HG02852 (cell line): ENCODE measurements at regions not wholly inside any gene's neighbourhood (a gene's known extent, or its start where the extent isn't known, plus 50 kb on each side); places are given as distances from the start of the nearest gene placed in this dataset.
"Not testable (repeated sequence)": the region's sequence is repeated elsewhere in the genome, so short reads cannot be mapped to it uniquely, and the experiment has no call there.

ENCODE experiments used
- ATAC-seq: cut with Tn5 transposase; IDR thresholded peaks from one replicate; pipeline ENCODE4 v1.9.1; 2021; ENCODE audit warnings: mild to moderate bottlenecking, moderate library complexity; ENCODE audit not compliant: unreplicated experiment

DNA sequence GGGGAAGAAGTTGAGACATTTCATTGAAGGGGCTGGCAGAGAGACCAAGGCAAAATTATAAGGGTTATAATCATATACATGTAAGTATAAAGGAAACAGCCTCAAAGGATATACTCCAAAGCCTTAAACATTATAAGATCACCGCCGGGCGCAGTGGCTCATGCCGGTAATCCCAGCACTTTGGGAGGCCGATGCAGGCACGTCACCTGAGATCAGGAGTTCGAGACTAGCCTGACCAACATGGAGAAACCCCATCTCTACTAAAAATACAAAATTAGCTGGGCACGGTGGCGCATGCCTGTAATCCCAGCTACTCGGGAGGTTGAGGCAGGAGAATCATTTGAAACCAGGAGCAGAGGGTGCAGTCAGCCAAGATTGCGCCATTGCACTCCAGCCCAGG lies 1227.0 kb upstream of the NRXN1 start:
- ATAC-seq, result not testable (repeated sequence)

DNA sequence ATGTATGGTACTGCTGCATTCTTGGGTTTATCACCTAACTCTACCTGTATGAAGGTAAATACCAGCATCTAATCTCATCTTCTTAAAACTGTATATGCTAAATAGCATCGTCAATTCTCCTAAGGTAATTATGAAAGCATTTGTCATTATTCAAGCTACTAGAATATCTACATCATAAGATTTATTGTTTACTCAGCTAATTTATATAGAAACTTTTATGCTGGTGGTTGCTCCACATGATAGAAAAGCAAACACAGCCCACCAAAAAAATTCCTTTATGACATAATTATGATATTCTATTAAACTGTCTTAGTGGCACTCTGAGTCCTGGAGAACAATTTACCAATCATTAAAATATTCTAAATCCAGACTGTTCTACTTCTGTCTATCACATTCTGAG lies 1226.1 kb upstream of the NRXN1 start:
- ATAC-seq, result no peak

DNA sequence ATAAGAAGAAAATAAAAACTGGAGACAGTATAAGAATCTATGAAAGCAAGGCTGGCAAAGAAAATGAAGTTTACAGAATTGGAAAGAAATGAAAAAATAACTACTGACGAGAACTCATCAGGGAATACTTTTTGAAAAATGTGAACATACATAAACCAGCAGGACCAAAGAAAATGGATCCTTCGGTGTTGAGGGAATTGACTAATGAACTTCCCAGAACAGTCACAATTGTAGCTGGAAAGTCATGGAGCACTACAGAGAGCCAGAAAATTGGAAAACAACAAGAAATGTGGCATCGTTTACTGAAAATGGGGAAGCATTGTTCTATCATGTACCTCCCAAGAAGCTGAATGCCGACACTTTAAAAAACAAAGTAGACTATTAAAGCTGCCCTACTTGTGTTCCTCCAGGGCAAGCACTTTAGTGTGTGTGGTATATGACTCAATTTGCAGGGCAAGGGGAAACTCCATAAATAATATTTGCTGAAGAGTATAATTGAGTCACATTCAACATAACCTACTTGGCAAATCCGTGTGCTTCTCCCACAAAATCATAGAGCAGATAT lies 1221.6 kb upstream of the NRXN1 start:
- ATAC-seq, result no peak

DNA sequence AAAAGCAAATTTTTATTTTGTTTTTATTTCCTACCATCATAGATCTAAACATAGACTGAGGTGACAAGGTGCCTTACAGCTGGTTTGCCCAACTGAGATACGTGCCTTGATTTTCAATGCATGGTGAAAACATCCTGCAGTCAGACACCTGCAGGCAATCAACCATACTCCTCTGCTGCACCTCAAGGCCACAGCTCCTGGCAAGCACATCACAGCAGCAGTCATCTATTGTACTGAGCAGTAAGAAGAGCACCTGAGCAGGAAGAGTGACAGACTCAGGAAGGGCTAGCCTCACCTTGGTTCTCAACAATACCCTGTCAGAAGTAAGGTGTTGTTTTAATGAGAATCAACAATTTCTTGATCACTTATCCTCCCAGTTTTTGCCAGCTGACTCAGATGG lies 1206.8 kb upstream of the NRXN1 start:
- ATAC-seq, result no peak

DNA sequence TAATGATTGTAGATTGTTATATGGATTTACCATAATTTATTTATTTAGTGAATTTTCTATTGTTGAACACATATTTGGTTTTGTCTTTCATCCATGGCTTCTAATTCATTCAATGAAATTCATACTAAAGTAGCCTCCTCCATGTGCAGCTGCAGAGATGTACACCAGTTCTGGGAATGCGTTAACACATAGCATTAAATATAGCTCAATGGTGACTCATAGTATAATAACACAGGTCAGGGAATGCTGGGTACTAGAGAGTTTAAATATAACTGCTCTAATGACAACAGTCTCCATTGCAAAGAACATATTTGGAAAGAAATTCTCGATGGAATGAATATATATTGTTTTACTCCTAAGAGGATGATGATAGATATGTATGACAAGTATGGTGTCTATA lies 1190.2 kb upstream of the NRXN1 start:
- ATAC-seq, result no peak

DNA sequence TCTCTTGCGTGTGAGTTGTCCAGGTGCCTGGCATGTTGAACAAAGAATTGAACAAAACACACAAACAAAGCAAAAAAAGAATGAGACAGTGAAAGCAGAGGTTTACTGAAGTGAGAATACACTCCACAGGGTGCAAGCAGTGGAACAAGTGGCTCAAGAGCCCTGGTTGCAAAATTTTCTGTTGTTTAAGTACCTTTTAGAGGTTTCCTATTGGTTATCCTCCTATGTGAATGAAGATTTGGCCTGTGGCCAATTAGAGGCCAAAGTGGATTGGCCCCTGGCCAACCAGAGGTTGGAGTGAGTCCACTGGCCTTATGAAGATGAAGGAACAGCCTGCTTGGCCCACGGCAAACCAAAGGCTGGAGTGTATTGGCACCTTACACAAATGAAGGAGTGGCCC lies 1188.5 kb upstream of the NRXN1 start:
- no peak for ATAC-seq

DNA sequence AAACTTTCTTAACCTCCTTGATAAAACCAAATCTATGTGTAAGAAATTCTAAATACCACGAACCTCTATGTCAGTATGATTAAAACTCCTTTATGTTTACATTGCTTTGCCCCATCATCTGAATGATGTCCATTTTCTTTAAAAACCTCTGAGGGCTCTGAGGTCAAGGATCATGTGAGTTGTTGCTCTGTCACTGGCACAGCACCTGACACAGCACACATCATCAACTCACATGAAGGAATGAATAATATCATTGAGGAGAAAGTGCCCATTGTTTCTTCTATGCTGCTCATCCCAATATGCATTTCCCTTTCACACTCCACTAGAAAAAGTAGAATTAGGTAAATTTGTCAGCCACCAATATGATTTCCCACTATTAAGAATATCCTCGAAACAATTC lies 1178.7 kb upstream of the NRXN1 start:
- no peak for ATAC-seq

DNA sequence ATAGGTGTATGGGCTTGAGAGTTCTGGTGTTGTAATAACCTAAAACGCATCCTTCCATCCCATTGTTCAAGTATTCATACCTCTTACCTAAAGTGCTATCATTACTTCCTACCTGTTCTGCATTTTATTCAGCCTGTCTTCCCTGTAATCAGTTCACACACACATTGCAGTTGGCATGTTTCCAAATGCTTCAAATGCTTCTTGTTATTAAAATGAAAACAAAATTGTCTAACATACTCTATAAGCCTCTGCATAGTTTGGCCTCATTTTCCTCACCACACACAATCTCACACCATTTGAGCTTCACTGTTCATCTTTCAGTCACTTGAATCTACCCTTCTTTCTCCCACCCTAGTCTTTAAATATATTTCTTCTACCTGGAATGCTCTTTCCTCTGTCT lies 1178.2 kb upstream of the NRXN1 start:
- ATAC-seq, result no peak

DNA sequence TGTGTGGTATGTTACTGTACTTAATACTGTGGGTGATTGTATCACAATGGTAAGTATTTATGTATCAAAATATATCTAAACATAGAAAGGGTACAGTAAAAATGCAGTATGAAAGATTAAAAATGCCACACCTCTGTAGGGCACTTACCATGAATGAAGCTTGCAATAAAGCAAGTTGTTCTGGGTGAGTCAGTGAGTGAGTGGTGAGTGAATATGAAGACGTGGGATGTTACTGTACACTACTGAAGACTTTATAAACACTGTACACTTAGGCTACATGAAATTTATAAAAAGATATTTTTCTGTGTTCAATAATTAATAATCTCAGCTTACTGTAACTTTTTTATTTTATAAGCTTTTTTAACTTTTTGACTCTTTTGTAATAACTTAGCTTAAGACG lies 1162.4 kb upstream of the NRXN1 start:
- no peak for ATAC-seq

DNA sequence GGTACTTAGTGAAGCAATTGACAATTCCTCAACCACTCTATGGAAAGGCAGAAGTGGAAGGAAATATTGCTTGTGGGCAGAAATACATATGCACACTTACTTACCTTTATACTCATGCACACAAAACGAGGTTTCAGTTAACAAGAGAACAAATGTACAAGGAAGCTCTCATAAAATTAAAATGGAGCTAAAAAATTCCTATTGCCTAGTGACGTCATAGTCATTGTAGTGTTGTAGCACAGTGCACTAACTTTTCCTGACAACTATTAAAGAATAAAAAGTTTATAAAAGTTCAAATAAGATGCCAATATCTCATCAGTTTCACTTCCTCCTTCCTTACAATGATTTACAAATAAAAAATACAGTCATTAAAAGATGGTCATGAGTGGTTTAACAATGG lies 1161.9 kb upstream of the NRXN1 start:
- no peak for ATAC-seq

DNA sequence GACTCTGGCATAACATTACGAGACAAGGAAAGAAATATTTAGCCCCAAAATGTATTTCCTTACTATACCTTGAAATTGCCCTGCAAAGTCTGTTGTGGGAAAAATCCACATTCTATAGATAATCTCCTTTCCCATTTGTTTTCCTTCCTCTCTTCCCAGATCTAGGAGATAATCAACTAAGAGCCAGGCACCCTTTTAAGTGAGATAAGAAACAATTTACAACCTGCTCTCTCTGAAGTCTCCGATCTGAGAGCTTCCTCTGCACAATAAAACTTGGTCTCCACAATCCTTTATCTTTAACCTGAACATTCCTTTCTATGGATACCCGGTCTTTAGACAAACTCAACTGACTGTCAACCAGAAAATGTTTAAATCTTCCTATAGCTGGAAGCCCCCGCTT lies 1160.7 kb upstream of the NRXN1 start:
- no peak for ATAC-seq

DNA sequence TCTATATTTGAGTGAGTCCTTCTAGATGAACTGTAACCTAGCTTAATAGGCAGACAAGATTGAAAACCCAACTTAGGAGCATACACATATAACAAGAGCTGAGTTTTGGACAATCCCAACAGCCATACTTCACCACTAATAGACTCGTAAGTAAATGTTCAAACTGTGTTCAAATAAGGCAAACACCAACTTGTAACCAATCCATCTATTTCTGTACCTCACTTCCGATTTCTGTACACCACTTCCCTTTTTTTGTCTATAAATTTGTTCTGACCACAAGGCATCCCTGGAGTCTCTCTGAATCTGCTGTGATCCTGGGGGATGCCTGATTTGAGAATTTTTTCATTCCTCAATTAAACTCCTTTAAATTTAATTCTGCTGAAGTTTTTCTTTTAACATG lies 1149.1 kb upstream of the NRXN1 start:
- no peak for ATAC-seq

DNA sequence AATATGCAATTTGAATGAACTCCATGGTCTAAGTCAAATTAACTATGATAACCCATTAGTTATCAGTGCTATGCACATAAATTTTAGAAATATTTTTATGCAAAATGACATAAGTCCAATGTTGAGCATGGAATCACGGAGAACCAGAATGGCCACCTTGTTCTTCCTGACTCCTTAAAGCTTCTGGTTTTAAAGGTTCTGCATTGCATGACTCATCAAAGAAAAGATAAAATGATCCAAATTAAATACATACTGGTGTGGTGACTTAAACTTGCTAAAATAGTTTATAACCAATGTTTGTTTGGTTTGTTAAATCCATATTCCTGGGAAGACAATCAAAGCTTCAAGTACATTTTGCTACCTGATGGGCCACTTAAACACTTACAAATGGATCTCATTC lies 1146.9 kb upstream of the NRXN1 start:
- no peak for ATAC-seq

DNA sequence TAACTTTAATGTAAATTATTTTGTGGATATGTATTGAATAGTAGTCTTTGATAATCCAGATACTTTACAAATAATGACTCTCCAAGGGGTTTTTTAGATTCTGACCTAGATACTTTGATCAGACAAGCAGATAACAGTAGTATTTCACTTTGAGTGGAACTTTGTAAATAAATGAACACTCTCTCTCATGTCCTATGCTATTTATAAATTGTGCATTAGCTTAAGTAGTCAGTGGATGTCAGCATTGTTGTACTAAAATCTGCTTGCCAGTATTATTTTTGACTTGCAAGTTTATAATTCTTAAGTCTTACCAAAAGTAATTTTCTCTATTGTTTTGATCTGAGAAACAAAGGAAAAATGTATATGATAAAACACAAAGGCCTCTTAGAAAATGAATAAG lies 1113.1 kb upstream of the NRXN1 start:
- ATAC-seq, result no peak

DNA sequence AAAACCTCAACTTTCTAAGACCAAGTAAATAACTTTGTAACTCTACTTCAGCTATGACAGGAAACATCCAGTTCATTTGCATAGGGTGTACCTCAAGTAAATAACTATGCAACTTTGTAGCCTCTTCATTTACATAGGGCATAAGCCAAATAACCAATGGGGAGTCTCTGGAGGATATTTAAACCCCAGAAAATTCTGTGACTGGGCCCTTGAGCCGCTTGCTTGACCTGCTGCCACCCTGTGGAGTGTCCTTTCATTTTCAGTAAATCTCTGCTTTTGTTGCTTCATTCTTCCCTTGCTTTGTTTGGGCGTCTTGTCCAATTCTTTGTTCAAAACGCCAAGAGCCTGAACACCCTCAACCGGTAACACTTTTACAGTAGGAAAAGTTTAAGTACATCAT lies 1112.7 kb upstream of the NRXN1 start:
- ATAC-seq, result no peak

DNA sequence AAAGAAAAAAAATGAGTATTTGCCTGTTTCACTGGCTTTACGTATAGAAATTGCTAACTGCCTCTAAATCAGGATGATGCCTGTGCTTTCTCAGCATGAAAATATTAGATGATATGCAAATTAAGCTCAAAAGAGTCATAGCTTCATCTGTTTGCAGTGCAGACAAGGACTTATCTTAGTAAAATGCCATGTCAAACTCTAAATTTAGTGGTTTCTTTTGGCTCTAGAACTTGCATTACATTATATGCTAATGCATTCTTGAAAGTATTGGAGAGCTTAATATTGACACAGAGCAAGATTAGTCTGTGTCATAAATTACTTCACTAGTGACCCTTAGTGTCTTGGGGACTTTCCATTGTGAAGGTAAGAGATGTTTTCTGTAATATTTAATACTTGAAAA lies 1109.1 kb upstream of the NRXN1 start:
- no peak for ATAC-seq

DNA sequence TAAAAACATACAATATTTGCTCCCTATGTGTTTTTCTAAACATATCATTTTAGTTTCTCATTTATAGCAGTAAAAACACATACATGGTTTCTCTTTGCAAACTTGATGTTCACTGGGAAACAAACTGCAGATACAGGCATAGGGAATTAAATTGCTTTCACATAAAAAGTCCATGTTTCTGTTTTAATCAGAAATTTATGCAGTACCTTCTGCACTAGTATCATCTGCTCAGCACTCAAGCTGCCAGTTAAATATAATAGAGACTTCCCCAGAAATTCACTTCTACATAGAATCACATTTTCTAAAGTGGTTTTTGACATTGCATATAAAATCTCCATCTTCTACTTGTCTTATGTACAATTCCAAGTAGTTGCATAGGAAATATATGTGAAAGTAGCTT lies 1107.3 kb upstream of the NRXN1 start:
- no peak for ATAC-seq

DNA sequence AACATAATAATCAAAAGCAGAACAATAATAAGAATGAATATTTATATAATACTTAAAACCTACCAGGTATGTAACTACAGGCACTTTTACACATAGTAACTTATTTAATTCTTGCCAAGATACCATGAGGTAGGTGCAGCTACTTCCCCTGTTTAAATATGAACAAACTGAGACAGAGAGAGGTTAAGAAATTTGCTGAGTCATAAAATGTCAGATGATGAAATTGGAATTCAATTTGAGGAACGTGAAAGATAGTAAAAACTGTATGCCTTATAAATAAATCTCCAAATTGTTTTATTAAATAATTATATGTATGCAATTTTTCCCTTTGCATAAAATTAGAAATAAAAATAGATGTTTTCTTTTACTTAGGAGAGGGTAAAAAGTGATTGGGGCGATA lies 1103.3 kb upstream of the NRXN1 start:
- no peak for ATAC-seq

DNA sequence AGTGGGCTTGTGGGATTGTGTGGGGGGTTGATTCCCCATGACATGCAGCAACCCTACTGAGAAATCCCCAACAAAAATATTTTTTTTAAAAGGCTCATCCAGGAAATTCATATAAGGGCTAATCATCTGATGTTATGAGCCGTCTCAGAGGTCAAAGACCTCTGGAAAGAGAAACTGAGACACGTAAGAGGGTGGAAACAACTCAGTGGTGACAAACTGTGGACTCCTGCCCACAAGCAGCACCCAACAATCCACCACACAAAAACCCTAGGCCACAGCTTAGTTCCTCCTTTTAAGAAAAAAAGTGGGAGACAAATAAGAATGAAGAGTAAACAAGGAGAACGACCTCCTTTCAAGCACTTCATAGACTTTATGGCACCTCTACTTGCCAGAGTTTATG lies 1096.1 kb upstream of the NRXN1 start:
- no peak for ATAC-seq

DNA sequence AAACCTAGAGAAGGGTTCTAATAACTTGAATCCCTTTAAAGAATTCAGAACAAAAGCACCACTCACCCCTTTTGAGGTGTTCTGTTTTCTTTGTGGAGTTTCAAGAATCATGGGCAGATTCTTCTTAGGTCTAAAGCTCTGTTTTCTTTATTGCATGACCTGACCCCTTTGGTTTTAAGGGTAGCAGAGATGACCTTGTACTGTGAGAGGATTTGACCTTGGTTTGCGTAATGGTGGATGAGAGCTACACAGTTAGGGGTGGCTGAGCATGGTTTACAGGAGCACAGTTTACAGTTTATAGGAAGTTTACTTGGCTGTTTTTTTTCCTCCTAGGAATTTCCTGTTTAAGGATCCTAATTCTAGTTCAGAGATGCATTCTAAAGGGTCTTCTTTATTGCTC lies 1095.6 kb upstream of the NRXN1 start:
- ATAC-seq, result no peak

DNA sequence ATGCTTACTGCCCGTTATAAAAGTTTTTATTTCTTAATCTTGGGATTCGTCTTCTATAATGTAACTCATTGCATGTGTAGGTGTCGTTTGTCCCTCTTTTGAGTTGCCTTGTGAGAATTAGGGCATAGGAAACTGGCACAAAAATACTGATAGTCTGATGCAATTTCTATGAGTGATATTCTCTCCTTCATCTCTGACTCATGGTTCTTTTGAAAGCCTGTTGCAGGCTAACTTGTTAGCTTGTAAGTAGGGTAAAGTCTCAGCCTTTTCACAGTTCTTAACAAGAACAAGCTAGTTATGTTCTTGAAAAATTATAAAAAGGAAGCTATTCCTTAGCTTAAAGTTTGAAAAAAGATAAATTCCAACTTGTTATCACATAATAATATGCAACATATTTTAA lies 1085.4 kb upstream of the NRXN1 start:
- ATAC-seq, result no peak

DNA sequence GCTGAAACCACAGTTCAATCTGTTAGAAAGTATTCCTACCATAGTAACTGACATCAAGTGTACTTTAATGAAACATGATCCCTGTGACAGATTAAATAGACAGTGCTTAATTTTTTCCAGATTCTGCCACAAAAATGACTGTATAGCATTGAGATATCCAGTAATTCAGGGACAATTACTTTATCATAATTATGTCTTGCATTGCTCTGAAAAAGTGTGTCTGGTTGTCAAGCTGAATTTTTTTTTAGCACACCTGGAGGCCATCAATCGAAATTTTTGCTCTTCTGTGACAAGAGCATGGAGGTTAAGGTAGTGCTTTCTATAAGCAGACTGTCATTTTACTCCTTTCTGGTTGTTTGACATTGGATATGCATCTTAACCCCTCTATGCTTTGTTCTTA lies 1083.8 kb upstream of the NRXN1 start:
- no peak for ATAC-seq

DNA sequence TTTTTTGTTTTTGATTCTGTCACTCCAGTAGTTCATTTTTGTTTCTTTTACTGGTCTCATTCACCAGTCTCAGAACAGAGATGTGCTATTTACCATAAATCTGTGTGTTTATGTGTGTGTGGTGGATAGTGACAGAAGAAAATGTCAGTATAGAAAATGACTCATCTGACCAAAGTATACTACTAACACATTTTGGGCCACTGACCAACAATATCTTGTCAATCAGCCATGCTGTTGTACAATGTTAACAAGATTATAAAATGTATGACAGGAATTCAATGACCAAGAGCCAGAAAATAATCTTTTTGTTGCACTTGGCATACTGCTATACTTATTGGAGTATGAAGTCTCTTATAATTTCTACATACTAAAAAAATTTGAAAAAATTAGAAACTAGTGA lies 1081.4 kb upstream of the NRXN1 start:
- no peak for ATAC-seq

DNA sequence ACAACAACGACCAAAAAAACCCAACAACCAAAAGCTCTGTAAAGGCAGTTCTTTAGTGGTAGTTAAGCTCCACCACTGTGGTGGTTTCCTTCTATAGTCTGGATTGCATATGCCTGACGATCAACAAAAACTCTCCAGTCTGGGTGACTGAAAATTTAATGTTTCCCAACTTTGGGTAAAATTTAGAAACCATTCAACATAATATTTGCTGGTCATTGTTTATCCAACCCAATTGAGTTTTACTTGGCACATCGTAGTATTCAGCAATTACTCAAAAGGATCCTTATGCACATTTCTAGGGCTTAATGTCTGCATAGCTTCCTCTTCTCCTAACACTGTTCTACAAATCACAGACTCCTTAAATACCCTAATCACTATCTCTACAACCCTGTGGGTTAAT lies 1080.2 kb upstream of the NRXN1 start:
- ATAC-seq, result no peak
